Mesothelial cell of epicardium (in vitro differentiated cells): ENCODE measurements at regions not wholly inside any gene's neighbourhood (a gene's known extent, or its start where the extent isn't known, plus 50 kb on each side); places are given as distances from the start of the nearest gene placed in this dataset.

Experiments
- DNase-seq, 2 experiments: peaks; one replicate each; pipeline ENCODE4 v3.0.0; 2021; ENCODE audit warnings: low spot score in 2 of 2; ENCODE audit not compliant: unreplicated experiment in 2 of 2
- H3K27ac Mint-ChIP-seq: 2 replicates; pipeline ENCODE4 v1.8.0; 2021; ENCODE audit warnings: mixed read lengths
- H3K27me3 Mint-ChIP-seq: 2 replicates; pipeline ENCODE4 v1.8.0; 2021; ENCODE audit warnings: low read depth, mixed read lengths
- H3K36me3 Mint-ChIP-seq: 2 replicates; pipeline ENCODE4 v1.8.0; 2021; ENCODE audit warnings: mixed read lengths
- H3K4me1 Mint-ChIP-seq: 2 replicates; pipeline ENCODE4 v1.8.0; 2021; ENCODE audit warnings: mixed read lengths
- H3K4me3 Mint-ChIP-seq: 2 replicates; pipeline ENCODE4 v1.8.0; 2021; ENCODE audit warnings: mild to moderate bottlenecking, moderate library complexity, mixed read lengths
- H3K9me3 Mint-ChIP-seq: 2 replicates; pipeline ENCODE4 v1.8.0; 2021; ENCODE audit warnings: mixed read lengths
- CTCF ChIP-seq: fragments of 200-600 bp; sonication (generic); IDR thresholded peaks from one replicate; pipeline ENCODE4 v1.5.0; 2021; ENCODE audit warnings: antibody characterized with exemption; ENCODE audit not compliant: unreplicated experiment

- Mint-ChIP-seq H3K4me1 (peaks cover 16% of the 10 kb centered on the region), H3K9me3 (peaks cover 26% of the 10 kb centered on the region), H3K36me3 (peaks cover 6% of the 10 kb centered on the region), H3K4me3 (no peak overlapping the region), H3K27me3 (no peaks in the 10 kb centered on the region), H3K27ac (no peak overlapping the region)
- no peak for TF ChIP-seq CTCF
- DNase-seq: no peak
These were observed 233.7 kb downstream of the COG6 start for GRCh38 chr13:39888865-39889810.

- Mint-ChIP-seq H3K4me1 (peaks cover 30% of the 10 kb centered on the region), H3K4me3 (no peak overlapping the region), H3K36me3 (peaks cover 2% of the 10 kb centered on the region), H3K9me3 (peaks cover 15% of the 10 kb centered on the region), H3K27ac (no peak overlapping the region), H3K27me3 (no peaks in the 10 kb centered on the region)
- TF ChIP-seq CTCF: no peak
- no peak for DNase-seq
These were observed 235.1 kb downstream of the COG6 start for GRCh38 chr13:39890537-39890936.

- peaks cover 7% of the 10 kb centered on the region for H3K9me3 Mint-ChIP-seq
- DNase-seq: no peak
- no peaks in the 10 kb centered on the region for H3K27me3 Mint-ChIP-seq
- peaks cover 38% of the 10 kb centered on the region for H3K4me1 Mint-ChIP-seq
- H3K4me3 Mint-ChIP-seq: no peak overlapping the region
- no peaks in the 10 kb centered on the region for H3K36me3 Mint-ChIP-seq
- TF ChIP-seq CTCF: no peak
- peak overlapping the region; percentile 59 for H3K27ac Mint-ChIP-seq
These were observed 237.5 kb downstream of the COG6 start for GRCh38 chr13:39892721-39893685.

GRCh38 chr13:39893808-39894207, 238.3 kb downstream of the COG6 start:
- Mint-ChIP-seq H3K27me3 (no peaks in the 10 kb centered on the region), H3K4me3 (no peak overlapping the region), H3K4me1 (peaks cover 38% of the 10 kb centered on the region), H3K9me3 (peaks cover 10% of the 10 kb centered on the region), H3K27ac (no peak overlapping the region), H3K36me3 (no peaks in the 10 kb centered on the region)
- no peak for DNase-seq
- TF ChIP-seq CTCF: no peak

GRCh38 chr13:39894586-39894985, 239.1 kb downstream of the COG6 start:
- no peak for TF ChIP-seq CTCF
- Mint-ChIP-seq H3K36me3 (no peaks in the 10 kb centered on the region), H3K27ac (peak overlapping the region; percentile 28), H3K27me3 (no peaks in the 10 kb centered on the region), H3K4me3 (no peak overlapping the region), H3K9me3 (peaks cover 10% of the 10 kb centered on the region), H3K4me1 (peaks cover 38% of the 10 kb centered on the region)
- no peak for DNase-seq
